Ishikawa (cell line): ENCODE measurements at regions not wholly inside any gene's neighbourhood (a gene's known extent, or its start where the extent isn't known, plus 50 kb on each side); places are given as distances from the start of the nearest gene placed in this dataset.

Experiments
- CEBPB ChIP-seq: IDR thresholded peaks from 2 replicates; pipeline ENCODE4 v1.6.1; 2012
- CREB1 ChIP-seq: IDR thresholded peaks from 2 replicates; pipeline ENCODE4 v1.6.1; 2012; ENCODE audit warnings: low read depth
- EGR1 ChIP-seq: IDR thresholded peaks from 2 replicates; pipeline ENCODE4 v1.6.1; 2012
- EP300 ChIP-seq: IDR thresholded peaks from 2 replicates; pipeline ENCODE4 v1.6.1; 2012; ENCODE audit warnings: borderline replicate concordance
- FOXM1 ChIP-seq: IDR thresholded peaks from 2 replicates; pipeline ENCODE4 v1.6.1; 2012; ENCODE audit warnings: low read depth, borderline replicate concordance
- MAX ChIP-seq: IDR thresholded peaks from 2 replicates; pipeline ENCODE4 v1.6.1; 2012
- NFIC ChIP-seq: IDR thresholded peaks from 2 replicates; pipeline ENCODE4 v1.6.1; 2012
- RAD21 ChIP-seq: IDR thresholded peaks from 2 replicates; pipeline ENCODE4 v1.6.1; 2012; ENCODE audit warnings: low read depth
- REST ChIP-seq: IDR thresholded peaks from 2 replicates; pipeline ENCODE4 v1.6.1; 2012; ENCODE audit warnings: low read depth, mild to moderate bottlenecking
- TAF1 ChIP-seq: IDR thresholded peaks from 2 replicates; pipeline ENCODE4 v1.6.1; 2012; ENCODE audit warnings: low read depth, mild to moderate bottlenecking
- TCF12 ChIP-seq: IDR thresholded peaks from 2 replicates; pipeline ENCODE4 v1.6.1; 2012; ENCODE audit warnings: low read depth
- TEAD4 ChIP-seq: IDR thresholded peaks from 2 replicates; pipeline ENCODE4 v1.6.1; 2012
- USF1 ChIP-seq: IDR thresholded peaks from 2 replicates; pipeline ENCODE4 v1.6.1; 2012
- YY1 ChIP-seq: IDR thresholded peaks from 2 replicates; pipeline ENCODE4 v1.6.1; 2012; ENCODE audit warnings: low read depth
- ZBTB7A ChIP-seq: IDR thresholded peaks from 2 replicates; pipeline ENCODE4 v1.6.1; 2012; ENCODE audit warnings: low read depth

- TF ChIP-seq TAF1 (no peak), ZBTB7A (no peak), EGR1 (no peak), YY1 (no peak), CEBPB (no peak), EP300 (no peak), REST (no peak), USF1 (no peak), MAX (no peak), CREB1 (no peak), TCF12 (no peak)
Measured at GRCh38 chrX:4735299-4735698, 1021.9 kb upstream of the PRKX start.

GRCh38 chrX:4710618-4711433 lies 997.4 kb upstream of the PRKX start:
- no peak for TF ChIP-seq EP300
- no peak for TF ChIP-seq TCF12
- TF ChIP-seq TAF1 = no peak
- no peak for TF ChIP-seq CREB1
- no peak for TF ChIP-seq MAX
- no peak for TF ChIP-seq REST
- TF ChIP-seq EGR1 = no peak
- TF ChIP-seq ZBTB7A = no peak
- no peak for TF ChIP-seq RAD21
- TF ChIP-seq USF1 = no peak

- TF ChIP-seq TAF1 (no peak), ZBTB7A (no peak), MAX (no peak), TEAD4 (no peak), CREB1 (no peak), RAD21 (no peak), TCF12 (no peak), CEBPB (no peak), NFIC (no peak)
Measured at GRCh38 chrX:4708970-4709760, 995.7 kb upstream of the PRKX start.

- TF ChIP-seq CEBPB = no peak
- no peak for TF ChIP-seq TCF12
- no peak for TF ChIP-seq NFIC
- TF ChIP-seq TEAD4 = no peak
- TF ChIP-seq EGR1 = no peak
- no peak for TF ChIP-seq MAX
- no peak for TF ChIP-seq EP300
- TF ChIP-seq YY1 = no peak
- no peak for TF ChIP-seq TAF1
- TF ChIP-seq CREB1 = no peak
- no peak for TF ChIP-seq RAD21
- TF ChIP-seq ZBTB7A = no peak
- TF ChIP-seq REST = no peak
- no peak for TF ChIP-seq USF1
- no peak for TF ChIP-seq FOXM1
Measured at GRCh38 chrX:4706961-4707360, 993.5 kb upstream of the PRKX start.
